ENCODE measurements at regions not wholly inside any gene's neighbourhood (a gene's known extent, or its start where the extent isn't known, plus 50 kb on each side); places are given as distances from the start of the nearest gene placed in this dataset.
"Not testable (repeated sequence)": the region's sequence is repeated elsewhere in the genome, so short reads cannot be mapped to it uniquely, and the experiment has no call there.

GRCh38 chr2:185393091-185393490 lies 345.5 kb upstream of the FSIP2 start:
- no peaks in the 10 kb centered on the region for H3K4me1 ChIP-seq
- H3K27me3 ChIP-seq: no peaks in the 10 kb centered on the region
- H3K27ac ChIP-seq: no peak overlapping the region
- 67% methylated on average over 5 of the region's 5 CpGs for WGBS, 2 donors
- no peaks in the 10 kb centered on the region for H3K36me3 ChIP-seq
- H3K9me3 ChIP-seq: peaks cover 0 to 7% (median 0%) of the 10 kb centered on the region in 4 donors
- H3K4me3 ChIP-seq: no peak overlapping the region
- ATAC-seq (ENCODE audit: low FRiP score in 2 of 2): no peak
- DNase-seq: no peak
- TF ChIP-seq, protein P1, sequence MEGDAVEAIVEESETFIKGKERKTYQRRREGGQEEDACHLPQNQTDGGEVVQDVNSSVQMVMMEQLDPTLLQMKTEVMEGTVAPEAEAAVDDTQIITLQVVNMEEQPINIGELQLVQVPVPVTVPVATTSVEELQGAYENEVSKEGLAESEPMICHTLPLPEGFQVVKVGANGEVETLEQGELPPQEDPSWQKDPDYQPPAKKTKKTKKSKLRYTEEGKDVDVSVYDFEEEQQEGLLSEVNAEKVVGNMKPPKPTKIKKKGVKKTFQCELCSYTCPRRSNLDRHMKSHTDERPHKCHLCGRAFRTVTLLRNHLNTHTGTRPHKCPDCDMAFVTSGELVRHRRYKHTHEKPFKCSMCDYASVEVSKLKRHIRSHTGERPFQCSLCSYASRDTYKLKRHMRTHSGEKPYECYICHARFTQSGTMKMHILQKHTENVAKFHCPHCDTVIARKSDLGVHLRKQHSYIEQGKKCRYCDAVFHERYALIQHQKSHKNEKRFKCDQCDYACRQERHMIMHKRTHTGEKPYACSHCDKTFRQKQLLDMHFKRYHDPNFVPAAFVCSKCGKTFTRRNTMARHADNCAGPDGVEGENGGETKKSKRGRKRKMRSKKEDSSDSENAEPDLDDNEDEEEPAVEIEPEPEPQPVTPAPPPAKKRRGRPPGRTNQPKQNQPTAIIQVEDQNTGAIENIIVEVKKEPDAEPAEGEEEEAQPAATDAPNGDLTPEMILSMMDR (IDR thresholded peaks at IDR 0.05): no peak

GRCh38 chr2:185402474-185402873 lies 336.1 kb upstream of the FSIP2 start:
- 67 to 83% methylated on average over 1 of the region's 1 CpG for WGBS, 2 donors
- H3K9me3 ChIP-seq: no peaks in the 10 kb centered on the region
- no peak for ATAC-seq (ENCODE audit: low FRiP score in 2 of 2)

GRCh38 chr2:185404578-185404977 lies 334.0 kb upstream of the FSIP2 start:
- no peak for ATAC-seq (ENCODE audit: low FRiP score in 2 of 2)
- DNase-seq: no peak
- Histone ChIP-seq H3K4me3 (no peak overlapping the region), H3K4me1 (no peaks in the 10 kb centered on the region), H3K36me3 (no peaks in the 10 kb centered on the region), H3K9me3 (no peaks in the 10 kb centered on the region), H3K27me3 (no peaks in the 10 kb centered on the region), H3K27ac (no peak overlapping the region)
- WGBS, 2 donors: 49 to 51% methylated on average over 2 of the region's 2 CpGs
- no peak for TF ChIP-seq POLR2A (IDR thresholded peaks at IDR 0.05)
- TF ChIP-seq POLR2AphosphoS5 (IDR thresholded peaks at IDR 0.05): no peak
- no peak for TF ChIP-seq EP300 (IDR thresholded peaks at IDR 0.05)
- TF ChIP-seq, protein P1 (IDR thresholded peaks at IDR 0.05): no peak

More at GRCh38 chr2:185402474-185402873, 336.1 kb upstream of the FSIP2 start:
- TF ChIP-seq EP300 (IDR thresholded peaks at IDR 0.05) (no peak), POLR2A (IDR thresholded peaks at IDR 0.05) (no peak), POLR2AphosphoS5 (IDR thresholded peaks at IDR 0.05) (no peak)
- TF ChIP-seq, protein P1 (IDR thresholded peaks at IDR 0.05): no peak
- H3K36me3 ChIP-seq: no peaks in the 10 kb centered on the region
- no peak for DNase-seq
- no peaks in the 10 kb centered on the region for H3K4me1 ChIP-seq
- no peak overlapping the region for H3K27ac ChIP-seq
- no peaks in the 10 kb centered on the region for H3K27me3 ChIP-seq
- no peak overlapping the region for H3K4me3 ChIP-seq

GRCh38 chr2:185417111-185417510 lies 321.5 kb upstream of the FSIP2 start:
- no peaks in the 10 kb centered on the region for H3K27me3 ChIP-seq
- no peak for TF ChIP-seq EP300 (IDR thresholded peaks at IDR 0.05)
- TF ChIP-seq, protein P1 (IDR thresholded peaks at IDR 0.05): no peak
- H3K36me3 ChIP-seq: no peaks in the 10 kb centered on the region
- 92 to 94% methylated on average over 3 of the region's 3 CpGs for WGBS, 2 donors
- ATAC-seq (ENCODE audit: low FRiP score in 2 of 2) (no peak), DNase-seq (no peak)
- H3K9me3 ChIP-seq: no peaks in the 10 kb centered on the region
- H3K4me3 ChIP-seq: no peak overlapping the region
- H3K27ac ChIP-seq: no peak overlapping the region
- H3K4me1 ChIP-seq: no peaks in the 10 kb centered on the region

DNA sequence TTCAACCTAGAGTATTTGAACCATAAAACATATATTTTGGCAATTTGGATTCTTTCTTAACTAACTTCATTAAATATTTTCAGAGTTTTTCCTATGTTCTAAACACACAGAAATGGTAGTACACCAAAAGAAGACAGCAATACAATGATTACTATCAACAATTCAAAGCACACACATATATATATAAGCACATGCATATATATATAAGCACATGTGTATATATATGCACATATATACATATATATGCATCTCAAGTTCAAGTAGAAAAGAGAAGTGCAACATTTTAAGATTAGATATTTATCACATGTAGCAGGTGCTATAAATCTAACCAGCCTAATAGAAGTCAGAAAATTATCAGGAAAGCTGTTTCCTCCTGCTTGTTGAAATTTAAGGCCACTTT lies 320.9 kb upstream of the FSIP2 start:
- H3K36me3 ChIP-seq: no peaks in the 10 kb centered on the region
- H3K9me3 ChIP-seq: no peaks in the 10 kb centered on the region
- no peak overlapping the region for H3K4me3 ChIP-seq
- H3K27me3 ChIP-seq: no peaks in the 10 kb centered on the region
- DNase-seq (no peak), ATAC-seq (ENCODE audit: low FRiP score in 2 of 2) (no peak)
- TF ChIP-seq, protein P1 (IDR thresholded peaks at IDR 0.05): no peak
- TF ChIP-seq POLR2A (IDR thresholded peaks at IDR 0.05) (no peak), POLR2AphosphoS5 (IDR thresholded peaks at IDR 0.05) (no peak), EP300 (IDR thresholded peaks at IDR 0.05) (no peak)
- H3K27ac ChIP-seq: no peak overlapping the region
- no peaks in the 10 kb centered on the region for H3K4me1 ChIP-seq

DNA sequence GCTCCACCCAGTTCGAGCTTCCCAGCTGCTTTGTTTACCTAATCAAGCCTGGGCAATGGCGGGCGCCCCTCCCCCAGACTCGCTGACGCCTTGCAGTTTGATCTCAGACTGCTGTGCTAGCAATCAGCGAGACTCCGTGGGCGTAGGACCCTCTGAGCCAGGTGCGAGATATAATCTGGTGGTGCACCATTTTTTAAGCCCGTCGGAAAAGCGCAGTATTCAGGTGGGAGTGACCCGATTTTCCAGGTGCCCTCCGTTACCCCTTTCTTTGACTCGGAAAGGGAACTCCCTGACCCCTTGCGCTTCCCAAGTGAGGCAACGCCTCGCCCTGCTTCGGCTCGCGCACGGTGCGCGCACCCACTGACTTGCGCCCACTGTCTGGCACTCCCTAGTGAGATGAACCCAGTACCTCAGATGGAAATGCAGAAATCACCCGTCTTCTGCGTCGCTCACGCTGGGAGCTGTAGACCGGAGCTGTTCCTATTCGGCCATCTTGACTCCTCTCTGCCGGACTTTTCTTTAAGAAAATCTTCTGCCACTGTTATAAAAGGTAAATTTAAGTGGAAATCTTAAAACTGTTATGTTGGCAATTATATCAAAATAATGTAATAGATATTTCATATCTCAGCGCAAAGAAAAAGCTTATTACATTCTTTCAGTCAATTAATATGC lies 313.5 kb upstream of the FSIP2 start:
- WGBS, 2 donors: 77 to 81% methylated on average over 32 to 33 of the region's 33 CpGs
- peak in 1 of 2 donors; percentile 44 for DNase-seq
- H3K9me3 ChIP-seq; H3K27me3 ChIP-seq; H3K36me3 ChIP-seq; H3K27ac ChIP-seq; H3K4me1 ChIP-seq; ATAC-seq (ENCODE audit: low FRiP score in 2 of 2): not testable (repeated sequence)
- H3K4me3 ChIP-seq: peak overlapping the region in 2 of 4 donors; percentile 3 to 40

All from upper lobe of left lung (tissue), 6 donors.